ENCODE measurements at regions not wholly inside any gene's neighbourhood (a gene's known extent, or its start where the extent isn't known, plus 50 kb on each side); places are given as distances from the start of the nearest gene placed in this dataset.

DNA sequence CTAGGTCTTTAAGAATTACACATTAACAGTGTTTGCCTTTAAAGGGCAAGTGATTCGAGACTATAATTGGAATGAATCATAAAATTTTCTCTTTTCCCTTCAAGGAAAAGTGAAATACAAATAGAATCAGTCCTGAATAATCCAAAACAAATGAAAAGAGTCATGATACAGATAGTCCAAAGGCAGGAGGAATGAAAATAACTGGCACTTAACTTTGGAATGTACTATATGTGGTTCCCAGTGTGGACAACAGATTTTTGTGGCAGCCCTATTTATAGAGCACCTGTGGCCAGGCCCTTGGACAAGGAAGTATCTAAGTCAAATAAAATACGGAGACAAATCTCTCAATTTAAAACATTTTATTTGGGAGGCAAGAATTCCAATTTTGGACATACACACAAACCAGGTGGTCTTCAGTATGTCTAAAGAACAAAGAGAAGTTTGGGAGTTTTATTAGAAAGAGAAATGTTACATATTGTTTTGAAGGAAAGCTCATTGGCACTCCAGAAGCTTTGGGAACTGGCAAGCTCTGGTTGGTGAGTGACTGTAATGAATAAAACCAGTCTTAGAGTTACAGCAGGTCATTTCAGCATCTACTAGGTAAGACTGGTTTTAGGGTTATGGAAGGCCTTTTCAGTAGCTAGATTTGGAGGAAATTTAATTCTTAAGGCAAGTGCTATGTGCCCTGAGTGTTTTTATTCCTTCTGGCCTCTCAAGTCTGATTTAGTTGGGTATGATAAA, 116.0 kb upstream of the PAM start:
- Histone ChIP-seq H3K14ac (replicated peaks; ENCODE audit: low read depth, low read length) (no peak overlapping the region), H3K56ac (ENCODE audit: extremely low read depth, insufficient read depth, low read length) (no peak overlapping the region), H2BK20ac (ENCODE audit: low read depth, low read length) (no peak overlapping the region), H4K5ac (ENCODE audit: low read depth, low read length) (no peak overlapping the region), H2BK120ac (ENCODE audit: low read depth, low read length) (no peak overlapping the region), H3K27me3 (ENCODE audit: control insufficient read depth, insufficient read depth, low read length) (no peaks in the 10 kb centered on the region), H3K9ac (ENCODE audit: low read depth, low read length) (no peak overlapping the region), H2BK15ac (ENCODE audit: low read depth, low read length) (no peak overlapping the region), H4K8ac (ENCODE audit: low read depth in 2 of 2, low read length in 2 of 2) (no peak overlapping the region), H3K23ac (ENCODE audit: low read depth, low read length) (no peak overlapping the region), H3K9me3 (ENCODE audit: control insufficient read depth, insufficient read depth, low read length) (no peaks in the 10 kb centered on the region), H2AK9ac (replicated peaks; ENCODE audit: low read depth, low read length, poor library complexity) (no peak overlapping the region), H3K36me3 (ENCODE audit: control insufficient read depth, insufficient read depth, low read length) (no peaks in the 10 kb centered on the region), H3K4me2 (ENCODE audit: low read depth, low read length) (no peak overlapping the region), H3K9me1 (ENCODE audit: insufficient read depth, low read length) (no peaks in the 10 kb centered on the region), H4K91ac (ENCODE audit: insufficient read depth, low read depth, low read length) (no peak overlapping the region), H3K18ac (ENCODE audit: low read depth, low read length) (no peak overlapping the region), H3K4me3 (ENCODE audit: insufficient read depth, low read depth, low read length) (no peak overlapping the region), H3K4ac (ENCODE audit: low read depth, low read length) (no peak overlapping the region), H2AFZ (replicated peaks; ENCODE audit: low read length, poor library complexity) (no peak overlapping the region), H4K20me1 (ENCODE audit: insufficient read depth, low read length) (no peaks in the 10 kb centered on the region), H3K79me1 (ENCODE audit: low read depth in 1 of 2, low read length in 2 of 2) (no peaks in the 10 kb centered on the region), H3K27ac (ENCODE audit: insufficient read depth, low read length) (no peak overlapping the region), H2BK5ac (ENCODE audit: low read depth, low read length, poor library complexity, severe bottlenecking) (no peak overlapping the region), H3K4me1 (ENCODE audit: control insufficient read depth, insufficient read depth, low read length) (no peaks in the 10 kb centered on the region), H2AK5ac (ENCODE audit: low read depth, low read length) (no peak overlapping the region)
- intact Hi-C loops (cut with micrococcal nuclease), result no loop called here
- WGBS, 2 experiments (ENCODE audit: extremely low coverage in 2 of 2, insufficient read length in 1 of 2), result no CpG with 5 or more reads among the region's 2 CpGs
- ATAC-seq (ENCODE audit: low read depth) (no peak), DNase-seq (no peak)
- ChIA-PET POLR2A (ENCODE audit: unreplicated experiment) (no interaction called here), CTCF (no interaction called here)
- in situ Hi-C loops (cut with MboI; ENCODE audit: low sequenced_read_pairs), result no loop called here
- TF ChIP-seq RAD21 (IDR thresholded peaks at IDR 0.05; ENCODE audit: low read length) (no peak), MXI1 (IDR thresholded peaks at IDR 0.05; ENCODE audit: borderline replicate concordance, low read depth, low read length) (no peak), NFE2L2 (IDR thresholded peaks at IDR 0.05; ENCODE audit: low read depth, low read length) (no peak)
- no TSS peak for BruUV-seq (replicated peaks)
- dilution Hi-C loops (cut with HindIII; ENCODE audit: low sequenced_read_pairs, unreplicated experiment), result no loop called here

Measured in IMR-90 (cell line).